ENCODE measurements at regions not wholly inside any gene's neighbourhood (a gene's known extent, or its start where the extent isn't known, plus 50 kb on each side); places are given as distances from the start of the nearest gene placed in this dataset.
"Not testable (repeated sequence)": the region's sequence is repeated elsewhere in the genome, so short reads cannot be mapped to it uniquely, and the experiment has no call there.

DNA sequence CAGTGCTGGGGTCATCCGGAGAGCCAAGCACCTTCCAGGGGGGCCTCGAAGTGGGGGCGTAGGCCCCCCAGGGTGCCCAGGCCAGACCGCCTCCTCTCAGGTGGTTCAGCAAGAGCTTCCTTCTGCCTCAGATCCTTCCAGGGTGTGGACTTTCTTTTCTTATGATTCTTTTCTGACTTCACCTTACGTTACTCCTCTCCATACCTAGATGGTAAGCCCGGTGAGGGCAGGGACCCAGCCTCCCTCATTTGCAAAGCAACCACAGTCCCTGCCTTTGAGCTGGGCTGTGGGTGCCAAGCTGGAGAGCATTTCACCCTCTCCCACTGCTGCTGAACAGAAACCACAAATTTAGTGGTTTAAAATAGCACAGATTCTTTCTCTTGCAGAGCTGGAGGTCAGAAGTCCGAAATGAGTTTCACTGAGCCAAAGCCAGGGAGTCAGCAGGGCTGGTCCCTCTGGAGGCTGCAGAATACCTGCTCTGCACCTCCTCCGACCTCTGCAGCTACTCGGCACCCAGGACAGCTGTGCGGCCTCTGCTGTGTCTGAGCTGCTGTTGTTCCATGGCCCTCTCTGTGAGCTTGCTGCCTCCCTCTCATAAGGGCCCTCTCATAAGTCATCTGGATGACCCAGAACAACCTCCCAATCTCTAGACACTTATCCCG is 323.0 kb downstream of the CACNA1B start:
- TF ChIP-seq, protein P1, sequence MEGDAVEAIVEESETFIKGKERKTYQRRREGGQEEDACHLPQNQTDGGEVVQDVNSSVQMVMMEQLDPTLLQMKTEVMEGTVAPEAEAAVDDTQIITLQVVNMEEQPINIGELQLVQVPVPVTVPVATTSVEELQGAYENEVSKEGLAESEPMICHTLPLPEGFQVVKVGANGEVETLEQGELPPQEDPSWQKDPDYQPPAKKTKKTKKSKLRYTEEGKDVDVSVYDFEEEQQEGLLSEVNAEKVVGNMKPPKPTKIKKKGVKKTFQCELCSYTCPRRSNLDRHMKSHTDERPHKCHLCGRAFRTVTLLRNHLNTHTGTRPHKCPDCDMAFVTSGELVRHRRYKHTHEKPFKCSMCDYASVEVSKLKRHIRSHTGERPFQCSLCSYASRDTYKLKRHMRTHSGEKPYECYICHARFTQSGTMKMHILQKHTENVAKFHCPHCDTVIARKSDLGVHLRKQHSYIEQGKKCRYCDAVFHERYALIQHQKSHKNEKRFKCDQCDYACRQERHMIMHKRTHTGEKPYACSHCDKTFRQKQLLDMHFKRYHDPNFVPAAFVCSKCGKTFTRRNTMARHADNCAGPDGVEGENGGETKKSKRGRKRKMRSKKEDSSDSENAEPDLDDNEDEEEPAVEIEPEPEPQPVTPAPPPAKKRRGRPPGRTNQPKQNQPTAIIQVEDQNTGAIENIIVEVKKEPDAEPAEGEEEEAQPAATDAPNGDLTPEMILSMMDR (IDR thresholded peaks at IDR 0.05; ENCODE audit: low read depth, low read length, poor library complexity, severe bottlenecking) = not testable (repeated sequence)
- TF ChIP-seq EZH2phosphoT487 (IDR thresholded peaks at IDR 0.05; ENCODE audit: borderline replicate concordance, low read length) = not testable (repeated sequence)
